GM12878 (cell line): ENCODE measurements at regions not wholly inside any gene's neighbourhood (a gene's known extent, or its start where the extent isn't known, plus 50 kb on each side); places are given as distances from the start of the nearest gene placed in this dataset.
A peak's percentile ranks its signal among the peaks of the same experiment; 100 is the strongest.

Experiments
- ATAC-seq: fragments of 200-7000 bp; cut with Tn5 transposase; 3 replicates; pipeline ENCODE4 v1.9.1; 2020; ENCODE audit warnings: mild to moderate bottlenecking, moderate library complexity
- BruUV-seq: library from RNA; stranded (reverse); fragments of 400-500 nt; replicated peaks from 2 replicates; lab custom pipeline; 2021; lab: Mats Ljungman, UMichigan
- CTCF ChIA-PET: fragments of 300-600 bp; sonication (Branson Sonifier 250); formaldehyde crosslinking; extraction: SDS; loops from one replicate; lab custom pipeline; 2021; ENCODE audit warnings: inconsistent platforms; lab: Yijun Ruan, JAX
- POLR2A ChIA-PET: fragments of 350-600 bp; formaldehyde crosslinking; extraction: SDS; loops from one replicate; lab custom pipeline; 2021; ENCODE audit warnings: inconsistent platforms; lab: Charles Lee
- RAD21 ChIA-PET: fragments of 300-600 bp; sonication (Branson Sonifier 250); formaldehyde crosslinking; loops from one replicate; lab custom pipeline; 2023; ENCODE audit warnings: antibody characterized with exemption; ENCODE audit not compliant: unreplicated experiment; lab: Charles Lee
- SMC1A ChIA-PET: fragments of 300-600 bp; sonication (Branson Sonifier 250); formaldehyde crosslinking; loops from one replicate; lab custom pipeline; 2023; ENCODE audit not compliant: unreplicated experiment, uncharacterized antibody; lab: Charles Lee
- DNase-seq: peaks from one replicate; pipeline ENCODE4 v3.0.0-alpha.2; 2011; ENCODE audit warnings: low read depth, low spot score
- FAIRE-seq: peaks from 3 replicates; lab custom pipeline; 2011; peaks lifted over from hg19 to GRCh38; lab: Jason Lieb, UNC
- H2AFZ ChIP-seq: 2 replicates; pipeline ENCODE4 v1.6.0; 2011; ENCODE audit warnings: low read depth, low read length, control low read depth; ENCODE audit not compliant: control insufficient read depth
- H3K27ac ChIP-seq: 2 replicates; pipeline ENCODE4 v1.5.1; 2011; ENCODE audit warnings: control low read depth; ENCODE audit not compliant: control insufficient read depth, insufficient read depth
- H3K27me3 ChIP-seq, 2 experiments: replicated peaks in 1 of 2; 2 replicates each; pipeline versions ENCODE4 v1.6.0 to v1.6.1; 2011; ENCODE audit warnings: low read length in 1 of 2; ENCODE audit not compliant: control insufficient read depth in 2 of 2, insufficient read depth in 2 of 2
- H3K36me3 ChIP-seq, 2 experiments: 2 replicates each; pipeline ENCODE4 v1.5.1; 2011; ENCODE audit warnings: low read length in 1 of 2; ENCODE audit not compliant: control insufficient read depth in 2 of 2, insufficient read depth in 2 of 2
- H3K4me1 ChIP-seq: 2 replicates; pipeline ENCODE4 v1.6.1; 2011; ENCODE audit warnings: mild to moderate bottlenecking, low read length, moderate library complexity, mixed read lengths; ENCODE audit not compliant: control insufficient read depth, insufficient read depth
- H3K4me2 ChIP-seq: 2 replicates; pipeline ENCODE4 v1.6.0; 2011; ENCODE audit warnings: control low read depth; ENCODE audit not compliant: control insufficient read depth, insufficient read depth
- H3K4me3 ChIP-seq: fragments of 200-600 bp; sonication (generic); 2 replicates; pipeline ENCODE4 v1.5.1; 2016
- H3K79me2 ChIP-seq: 2 replicates; pipeline ENCODE4 v1.6.0; 2011; ENCODE audit warnings: low read length; ENCODE audit not compliant: control insufficient read depth, insufficient read depth
- H3K9ac ChIP-seq: 2 replicates; pipeline ENCODE4 v1.8.0; 2011; ENCODE audit warnings: low read length, control low read depth, mixed read lengths; ENCODE audit not compliant: control insufficient read depth, insufficient read depth
- H3K9me3 ChIP-seq: replicated peaks from 3 replicates; pipeline ENCODE4 v1.5.1; 2011; ENCODE audit warnings: mild to moderate bottlenecking, low read length; ENCODE audit not compliant: control insufficient read depth, insufficient read depth
- H4K20me1 ChIP-seq: 2 replicates; pipeline ENCODE4 v1.6.0; 2011; ENCODE audit not compliant: control insufficient read depth, insufficient read depth
- ATF2 ChIP-seq: IDR thresholded peaks from 2 replicates; pipeline ENCODE4 v1.6.1; 2012; ENCODE audit warnings: low read length, inconsistent platforms
- BCL11A ChIP-seq: IDR thresholded peaks from 2 replicates; pipeline ENCODE4 v1.6.1; 2011; ENCODE audit warnings: low read depth, low read length
- DPF2 ChIP-seq: fragments of 450-650 bp; IDR thresholded peaks from 2 replicates; pipeline ENCODE4 v1.6.1; 2017; ENCODE audit warnings: mild to moderate bottlenecking
- HCFC1 ChIP-seq: fragments of 150-350 bp; IDR thresholded peaks from 2 replicates; pipeline ENCODE4 v1.6.1; 2014; ENCODE audit warnings: low read length
- IKZF1 ChIP-seq: fragments of 450-650 bp; conservative IDR thresholded peaks from 2 replicates; pipeline ENCODE4 v1.6.1; 2017; ENCODE audit warnings: antibody characterized with exemption, mild to moderate bottlenecking
- LARP7 ChIP-seq: fragments of 450-650 bp; IDR thresholded peaks from 2 replicates; pipeline ENCODE4 v1.6.1; 2017; ENCODE audit warnings: mild to moderate bottlenecking
- POLR2AphosphoS5 ChIP-seq: IDR thresholded peaks from 2 replicates; pipeline ENCODE4 v1.6.1; 2011; ENCODE audit warnings: mild to moderate bottlenecking, low read length, inconsistent platforms
- POU2F2 ChIP-seq: IDR thresholded peaks from 3 replicates; pipeline ENCODE4 v1.6.1; 2011; ENCODE audit warnings: low read depth, mild to moderate bottlenecking, low read length, borderline replicate concordance
- RFX5 ChIP-seq: IDR thresholded peaks from 2 replicates; pipeline ENCODE4 v1.6.1; 2011; ENCODE audit warnings: low read depth, low read length, improper control_type of control experiment
- SPI1 ChIP-seq: IDR thresholded peaks from 2 replicates; pipeline ENCODE4 v1.6.1; 2011; ENCODE audit warnings: low read depth, mild to moderate bottlenecking, low read length, moderate library complexity, borderline replicate concordance; ENCODE audit not compliant: insufficient read depth
- TARDBP ChIP-seq: IDR thresholded peaks from 2 replicates; pipeline ENCODE4 v1.6.1; 2016; ENCODE audit warnings: borderline replicate concordance
- ZNF24 ChIP-seq: fragments of 450-650 bp; IDR thresholded peaks from 2 replicates; pipeline ENCODE4 v1.6.1; 2017; ENCODE audit warnings: antibody characterized with exemption, mild to moderate bottlenecking
- ZNF687 ChIP-seq: fragments of 450-650 bp; IDR thresholded peaks from 2 replicates; pipeline ENCODE4 v1.6.1; 2017; ENCODE audit warnings: mild to moderate bottlenecking, moderate library complexity
- WGBS: methylation state at CpG from one replicate; pipeline ENCODE4 v1.1.6; 2016; ENCODE audit warnings: low lambda C conversion rate; ENCODE audit not compliant: insufficient replicate concordance, insufficient coverage; ENCODE audit errors: missing lambda C conversion rate; 5-methylcytosine and 5-hydroxymethylcytosine counted together
- in situ Hi-C: fragments of 300-500 bp; cut with MboI; formaldehyde crosslinking; loops from 9 replicates; pipeline ENCODE4 v1.14.3; 2018; ENCODE audit warnings: mixed read lengths
- intact Hi-C: fragments of 100-400 bp; cut with micrococcal nuclease; formaldehyde crosslinking; loops from one replicate; pipeline ENCODE4 v1.14.2; 2022; ENCODE audit not compliant: unreplicated experiment

- TF ChIP-seq IKZF1, result no peak
Observed at GRCh38 chr5:173826086-173826427, 62.1 kb upstream of the CPEB4 start (continued).

GRCh38 chr5:173826428-173827350, 61.5 kb upstream of the CPEB4 start:
- no peak overlapping the region for H3K27ac ChIP-seq
- H3K27me3 ChIP-seq, result no peaks in the 10 kb centered on the region
- ChIA-PET POLR2A (interaction anchor here (0.6 to 15.5 kb wide), 8 partner anchors 12 to 91 kb away, joined by 3 to 240 read pairs (median 4); partner anchors contain the start of gene CPEB4), CTCF (interaction anchor here (0.6 to 5.2 kb wide), 15 partner anchors 8 to 211 kb away, joined by 3 to 29 read pairs (median 4); partner anchors contain the start of genes BOD1 and CPEB4), SMC1A (interaction anchor here (0.6 to 19.8 kb wide), 32 partner anchors 6 to 208 kb away, joined by 3 to 283 read pairs (median 4); partner anchors contain the start of gene CPEB4), RAD21 (interaction anchor here (0.6 to 15.3 kb wide), 9 partner anchors 19 to 99 kb away, joined by 3 to 395 read pairs (median 4); partner anchors contain the start of gene CPEB4)
- DNase-seq (no peak), FAIRE-seq (no peak), ATAC-seq (no peak)
- H4K20me1 ChIP-seq, result no peaks in the 10 kb centered on the region
- H2AFZ ChIP-seq, result no peak overlapping the region
- no TSS peak for BruUV-seq
- H3K36me3 ChIP-seq, result no peaks in the 10 kb centered on the region
- peaks cover 49% of the 10 kb centered on the region for H3K4me1 ChIP-seq
- no peaks in the 10 kb centered on the region for H3K79me2 ChIP-seq
- H3K4me3 ChIP-seq, result no peak overlapping the region
- in situ Hi-C loops (no loop called here), intact Hi-C loops (no loop called here)
- H3K9me3 ChIP-seq, result peaks cover 2% of the 10 kb centered on the region; the same call in 2 of the 3 replicates
- H3K4me2 ChIP-seq, result no peak overlapping the region
- H3K9ac ChIP-seq, result no peak overlapping the region
- WGBS, result 100% methylated on average over 5 of the region's 5 CpGs
- TF ChIP-seq DPF2 (no peak), ZNF687 (0 out of 2 replicates have a peak, but pooled peaks have one; percentile 17), POU2F2 (no peak), HCFC1 (no peak), ATF2 (no peak), POLR2AphosphoS5 (no peak), ZNF24 (no peak), SPI1 (peak; percentile 28; the same call in 1 of the 2 replicates), BCL11A (no peak), RFX5 (no peak), LARP7 (no peak), TARDBP (no peak)
